Activated CD4-positive, alpha-beta T cell treated with anti-CD3 and anti-CD28 coated beads for 48 hours (primary cell): ENCODE measurements at regions not wholly inside any gene's neighbourhood (a gene's known extent, or its start where the extent isn't known, plus 50 kb on each side); places are given as distances from the start of the nearest gene placed in this dataset.
A peak's percentile ranks its signal among the peaks of the same experiment; 100 is the strongest.

Experiments
- DNase-seq: peaks from one replicate; pipeline ENCODE4 v3.0.0-alpha.2; 2020

DNA sequence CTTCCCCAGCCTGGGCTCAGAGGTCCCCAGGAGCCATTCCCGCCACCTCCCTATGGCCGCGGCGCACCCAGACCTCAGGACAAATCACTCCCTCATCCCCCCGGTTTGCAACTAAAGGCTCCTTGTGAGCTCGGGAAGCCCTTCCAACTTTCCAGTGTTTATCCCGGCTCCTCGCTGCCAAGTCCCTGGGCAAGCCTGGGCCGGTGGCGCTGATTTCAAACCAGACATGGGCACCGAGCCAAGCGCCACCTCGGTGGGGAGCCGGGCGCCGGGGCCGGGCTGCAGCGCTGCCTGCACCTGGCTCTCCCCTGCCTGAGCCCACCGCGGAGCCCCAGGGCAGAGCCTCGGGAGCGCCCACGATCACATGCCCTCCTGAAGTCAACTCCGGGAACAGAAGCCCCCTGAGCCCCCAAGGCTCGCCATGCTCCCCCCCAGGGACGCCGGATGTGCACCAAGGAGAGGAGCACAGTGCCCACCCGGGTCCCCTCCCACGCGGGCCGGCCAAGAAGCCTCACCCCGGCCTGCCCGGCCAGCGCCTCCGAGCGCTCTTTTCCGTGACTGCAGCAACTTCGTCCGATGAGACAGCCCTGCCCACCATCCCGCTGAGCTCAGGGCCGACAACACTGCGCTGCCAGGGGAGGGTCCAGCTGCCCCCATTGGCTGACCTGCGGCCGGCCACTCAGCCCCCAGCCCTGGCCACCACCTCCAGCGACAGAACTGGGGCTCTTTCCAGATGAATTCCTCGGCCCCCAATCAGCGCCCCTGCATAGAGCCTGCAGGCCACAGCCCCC, 50.0 kb downstream of the NCOR2 start:
- DNase-seq = no peak

DNA sequence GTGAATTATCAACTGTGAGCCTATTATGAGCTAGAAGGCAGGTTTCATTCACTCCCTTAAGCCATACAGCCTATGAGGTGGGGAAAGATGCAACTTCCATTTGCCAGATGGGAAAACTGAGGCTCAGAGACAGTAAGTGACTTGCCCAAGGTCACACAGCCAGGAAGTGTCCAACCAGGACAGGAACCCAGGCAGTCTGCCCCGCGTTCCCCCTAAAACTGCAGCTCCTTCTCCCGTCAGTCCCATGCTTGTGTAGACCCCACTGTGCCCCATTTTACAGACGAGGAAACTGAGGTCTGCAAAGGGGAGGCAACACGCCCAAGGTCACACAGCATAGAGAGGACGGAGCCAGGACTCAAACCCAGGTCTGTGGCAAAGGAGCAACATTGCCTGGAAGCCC, 50.6 kb downstream of the NCOR2 start:
- DNase-seq = no peak

DNA sequence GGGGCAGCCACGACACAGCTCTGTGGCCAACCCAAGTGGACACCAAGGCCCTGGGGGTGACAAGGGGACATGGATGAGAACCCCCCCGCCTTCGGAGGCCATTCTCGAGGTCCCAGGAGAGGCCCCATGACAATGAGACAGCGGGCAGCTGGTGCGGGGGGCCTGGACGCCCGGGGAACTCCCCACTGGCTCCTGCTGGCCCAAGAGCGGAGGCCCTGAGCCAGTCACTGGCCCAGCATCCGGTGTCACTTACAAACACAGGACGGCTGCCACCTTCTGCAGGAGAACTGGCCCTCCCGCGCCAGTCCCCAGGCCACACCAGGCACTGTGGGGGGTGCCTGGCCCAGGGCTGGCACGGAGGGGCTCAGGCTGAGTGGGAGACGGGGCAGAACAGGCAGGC, 51.4 kb downstream of the NCOR2 start:
- DNase-seq = no peak

DNA sequence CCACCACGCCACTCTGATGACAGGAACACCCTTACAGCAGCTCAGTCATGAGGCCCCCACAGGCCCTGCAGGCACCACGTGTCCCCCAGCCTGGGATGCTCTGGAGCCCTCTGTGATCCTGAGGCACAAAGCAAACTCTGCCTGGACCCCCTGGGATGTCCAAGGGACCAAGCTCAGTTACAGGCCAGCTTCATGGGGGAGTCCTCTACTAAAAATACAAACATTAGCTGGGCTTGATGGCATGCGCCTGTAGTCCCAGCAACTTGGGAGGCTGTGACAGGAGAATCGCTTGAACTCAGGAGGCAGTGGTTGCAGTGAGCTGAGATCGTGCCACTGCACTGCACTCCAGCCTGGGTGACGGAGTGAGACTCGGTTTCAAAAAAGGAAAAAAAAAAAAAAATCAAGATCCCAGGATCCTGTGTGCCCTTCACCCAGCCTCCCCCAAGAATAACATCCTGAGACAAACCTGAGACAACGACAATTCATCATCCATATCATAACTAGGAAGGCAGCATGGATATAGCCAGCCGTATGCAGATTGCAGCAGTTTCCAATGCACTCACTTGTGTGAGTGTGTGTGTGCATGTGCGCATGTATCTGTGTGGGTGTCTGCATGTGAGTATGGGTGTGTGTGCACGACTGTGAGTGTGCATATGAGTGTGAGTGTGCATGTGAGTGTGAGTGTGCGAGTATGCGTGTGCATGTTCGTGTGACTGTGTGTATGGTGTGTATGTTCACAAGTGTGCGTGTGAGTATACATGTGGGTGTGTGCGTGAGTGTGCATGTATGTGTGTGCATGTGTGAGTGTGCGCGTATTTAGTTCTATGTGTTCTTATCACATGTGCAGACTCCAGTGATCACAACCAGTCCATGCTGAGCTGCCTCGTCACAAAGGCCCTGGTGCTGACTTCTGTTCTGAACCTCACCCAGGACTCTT, 52.1 kb downstream of the NCOR2 start:
- no peak for DNase-seq

DNA sequence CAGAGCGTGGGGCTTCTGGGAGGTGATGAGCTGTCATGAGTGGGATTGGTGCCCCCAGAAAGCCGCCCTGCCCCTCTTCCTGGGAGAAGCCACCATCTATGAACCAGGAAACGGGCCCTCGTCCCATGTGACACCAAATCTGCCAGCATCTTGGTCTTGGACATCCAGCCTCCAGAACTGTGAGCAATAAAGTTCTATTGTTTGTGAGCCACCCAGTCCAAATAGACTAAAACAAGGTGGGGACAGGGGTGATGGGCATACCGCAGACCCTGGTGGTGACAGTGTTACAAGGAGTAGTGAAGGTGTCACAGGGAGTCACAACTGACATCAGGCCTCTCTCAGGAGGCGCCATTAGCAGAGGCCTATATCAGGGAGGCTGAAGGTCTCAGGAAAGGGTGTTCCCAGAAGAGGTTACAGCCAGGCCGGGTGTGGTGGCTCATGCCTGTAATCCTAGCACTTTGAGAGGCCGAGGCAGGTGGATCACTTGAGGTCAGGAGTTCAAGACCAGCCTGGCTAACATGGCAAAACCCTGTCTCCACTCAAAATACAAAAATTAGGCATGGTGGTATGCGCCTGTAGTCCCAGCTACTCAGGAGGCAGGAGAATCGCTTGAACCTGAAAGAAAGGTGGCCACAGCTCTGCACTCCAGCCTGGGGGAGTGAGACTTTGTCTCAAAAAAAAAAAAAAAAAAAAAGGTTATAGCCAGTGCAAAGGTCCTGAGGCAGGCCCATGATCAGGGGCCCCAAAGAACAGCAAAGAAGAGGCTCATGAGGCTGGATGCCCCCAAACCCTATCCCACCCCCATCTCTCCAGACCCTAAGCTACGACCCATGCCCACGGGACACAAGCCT, 53.0 kb downstream of the NCOR2 start:
- DNase-seq = no peak

DNA sequence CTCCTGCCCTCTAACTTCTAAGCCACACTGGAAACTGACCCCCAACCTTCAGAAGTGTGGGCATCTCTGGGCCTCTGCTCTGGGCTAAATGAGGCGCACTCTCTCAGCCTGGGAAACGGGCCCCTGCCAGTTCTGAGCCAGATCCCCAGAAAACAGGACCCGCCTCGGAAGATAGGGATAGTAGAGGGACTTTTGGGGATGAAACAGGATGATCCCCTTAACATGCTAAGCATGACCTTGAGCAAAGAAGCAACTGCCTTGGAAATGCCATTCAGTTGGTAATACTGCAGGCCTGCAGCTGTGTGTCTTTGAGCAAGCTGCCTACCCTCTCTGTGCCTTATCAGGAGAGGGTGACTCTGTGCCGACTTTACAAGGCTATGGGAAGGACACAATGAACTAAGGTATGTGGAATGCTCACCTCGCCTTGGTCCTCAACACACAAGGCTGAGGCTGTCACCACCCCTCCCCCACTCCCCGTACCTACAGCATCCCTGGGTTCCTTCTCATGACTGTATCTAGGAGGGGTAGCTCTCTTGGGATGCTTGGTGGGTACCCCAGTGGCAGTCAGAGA, 54.0 kb downstream of the NCOR2 start:
- no peak for DNase-seq

DNA sequence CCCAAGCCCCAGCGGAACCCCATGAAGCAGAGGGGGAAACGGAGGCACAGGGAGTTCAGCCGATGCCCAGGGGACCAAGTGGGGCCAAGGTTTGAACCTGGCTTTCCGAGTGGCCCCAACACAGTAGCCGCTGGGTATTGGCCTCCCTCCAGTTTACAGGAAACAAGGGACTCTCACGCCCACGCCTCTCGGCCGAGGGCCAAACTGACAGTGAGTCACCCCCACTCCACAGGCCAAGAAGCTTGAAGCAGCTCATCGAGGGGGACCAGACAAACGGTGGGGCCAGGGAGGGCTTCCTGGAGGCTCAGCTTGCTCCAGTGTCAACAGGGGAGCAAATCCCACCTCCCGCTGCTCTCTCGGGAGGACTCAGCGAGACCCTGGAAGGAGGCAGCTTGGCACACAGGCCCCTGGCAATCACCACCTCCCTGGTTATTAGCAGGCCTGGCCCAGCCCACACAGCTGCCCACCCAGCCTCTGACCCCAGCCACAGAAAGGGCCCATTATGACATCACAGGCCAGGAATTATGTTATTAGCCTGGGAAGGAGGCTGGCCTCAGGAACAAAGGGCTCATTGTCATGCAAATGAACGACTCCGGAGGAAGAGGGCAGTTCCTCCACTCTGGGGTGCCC, 54.6 kb downstream of the NCOR2 start:
- no peak for DNase-seq

DNA sequence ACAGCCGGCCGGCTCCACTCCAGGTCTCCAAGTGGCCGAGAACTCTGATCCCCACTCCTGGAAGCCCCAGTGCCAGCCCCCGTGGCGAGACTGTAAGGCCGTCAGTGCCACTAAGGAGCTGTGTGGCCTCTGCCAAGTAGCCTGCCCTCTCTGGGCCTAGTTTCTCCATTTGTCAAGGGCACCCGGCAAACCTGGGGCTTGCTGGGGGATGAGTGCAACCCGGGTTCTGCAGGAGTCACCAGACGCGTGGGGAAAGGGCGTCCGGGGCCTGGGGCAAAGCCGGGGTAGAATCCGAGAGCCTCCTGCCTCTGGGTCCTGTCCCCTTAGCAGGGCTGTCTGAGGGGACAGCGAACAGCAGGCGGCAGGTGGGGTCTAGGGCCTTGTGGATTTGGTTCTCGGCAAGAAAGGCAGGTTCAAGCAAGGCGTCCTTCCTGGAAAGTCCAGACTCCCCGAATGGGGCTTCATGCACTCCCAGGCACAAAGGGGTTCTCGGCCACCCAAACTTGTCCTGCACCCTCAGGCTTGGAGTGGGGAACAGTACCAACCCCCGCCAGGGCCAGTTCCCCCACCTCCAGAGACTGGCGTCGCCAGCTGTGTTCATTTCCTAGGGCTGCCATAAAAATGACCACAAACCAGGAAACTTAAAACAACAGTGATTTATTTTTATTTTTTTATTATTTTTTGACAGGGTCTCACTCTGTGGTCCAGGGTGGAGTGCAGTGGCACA, 56.0 kb downstream of the NCOR2 start:
- DNase-seq = no peak

DNA sequence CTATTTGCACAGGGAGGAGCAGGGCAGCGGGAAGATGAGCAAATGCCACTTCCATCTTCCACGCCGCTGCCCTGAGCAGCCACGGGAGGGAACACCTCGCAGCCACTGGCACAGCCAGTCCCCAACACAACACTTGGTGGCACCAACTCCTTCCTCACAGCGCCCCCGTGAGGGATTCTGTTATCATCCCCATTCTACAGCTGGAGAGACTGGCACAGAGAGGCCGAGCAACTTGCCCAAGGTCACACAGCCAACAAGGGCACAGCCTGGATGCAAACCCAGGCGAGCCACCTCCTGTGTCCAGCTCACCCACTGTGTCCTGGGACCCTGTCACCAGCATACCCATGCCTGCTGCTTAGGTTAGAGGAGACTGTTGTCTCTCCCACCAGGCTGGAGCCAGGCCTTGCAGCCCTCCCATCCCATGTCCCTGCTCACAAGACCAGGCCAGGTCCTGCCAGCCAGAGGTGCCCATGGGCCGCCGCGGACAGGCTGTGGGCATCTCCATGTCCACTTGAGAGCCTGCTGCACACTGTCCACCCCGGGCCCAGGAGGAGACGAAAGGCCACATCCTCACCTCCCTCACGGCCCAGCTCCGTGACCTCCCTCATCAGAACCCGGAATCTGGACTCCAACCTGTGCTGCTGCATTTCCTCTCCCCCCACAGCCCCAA, 57.0 kb downstream of the NCOR2 start:
- peak; percentile 38 for DNase-seq

DNA sequence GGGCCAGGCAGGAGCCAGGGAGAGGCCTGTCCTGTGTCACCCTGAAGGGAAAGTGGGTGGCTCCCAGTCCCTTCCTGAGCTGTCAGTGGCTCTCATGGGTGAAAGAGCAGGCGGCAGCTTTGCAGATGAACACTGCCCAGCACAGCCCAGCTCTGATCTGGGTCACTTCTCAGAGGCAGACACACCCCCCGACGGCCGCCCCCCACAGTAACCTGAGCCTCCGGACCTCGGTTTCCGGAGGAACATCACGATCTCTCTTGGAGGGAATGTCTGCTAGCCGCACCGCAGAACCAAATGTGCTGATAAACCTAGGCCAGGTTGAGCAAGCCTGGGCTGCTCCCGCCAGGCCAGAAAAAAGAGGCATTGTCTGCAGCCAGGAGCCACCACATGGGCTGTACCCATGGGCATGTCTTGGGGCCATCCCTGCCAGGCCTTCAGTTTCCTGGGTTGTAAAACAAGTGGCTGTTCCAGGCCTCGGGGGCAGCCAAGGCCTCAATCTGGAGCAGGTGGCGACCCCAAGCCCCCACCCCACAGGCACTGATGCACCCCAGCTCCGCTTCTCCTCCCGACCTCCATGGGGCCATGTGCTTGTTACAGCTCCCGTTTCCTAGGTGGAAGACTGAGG, 57.6 kb downstream of the NCOR2 start:
- no peak for DNase-seq

DNA sequence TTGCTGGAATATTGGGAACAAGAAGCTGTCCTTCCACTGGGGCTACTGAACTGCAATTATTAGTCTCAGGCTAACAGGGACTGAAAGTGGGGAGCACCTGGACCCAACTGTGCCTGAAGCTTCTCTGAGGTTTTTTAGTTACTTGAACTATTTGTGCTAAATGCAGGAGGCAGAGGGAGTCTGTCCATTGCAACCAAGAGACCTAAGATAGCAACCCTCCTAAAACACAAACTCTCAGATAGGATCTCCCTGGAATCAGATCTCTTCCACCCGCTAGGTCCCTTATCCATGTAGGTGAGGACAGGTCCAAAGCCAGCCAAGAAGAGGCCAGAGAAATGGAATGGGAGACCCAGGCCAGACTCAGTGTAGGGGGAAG, 58.1 kb downstream of the NCOR2 start:
- DNase-seq = no peak

DNA sequence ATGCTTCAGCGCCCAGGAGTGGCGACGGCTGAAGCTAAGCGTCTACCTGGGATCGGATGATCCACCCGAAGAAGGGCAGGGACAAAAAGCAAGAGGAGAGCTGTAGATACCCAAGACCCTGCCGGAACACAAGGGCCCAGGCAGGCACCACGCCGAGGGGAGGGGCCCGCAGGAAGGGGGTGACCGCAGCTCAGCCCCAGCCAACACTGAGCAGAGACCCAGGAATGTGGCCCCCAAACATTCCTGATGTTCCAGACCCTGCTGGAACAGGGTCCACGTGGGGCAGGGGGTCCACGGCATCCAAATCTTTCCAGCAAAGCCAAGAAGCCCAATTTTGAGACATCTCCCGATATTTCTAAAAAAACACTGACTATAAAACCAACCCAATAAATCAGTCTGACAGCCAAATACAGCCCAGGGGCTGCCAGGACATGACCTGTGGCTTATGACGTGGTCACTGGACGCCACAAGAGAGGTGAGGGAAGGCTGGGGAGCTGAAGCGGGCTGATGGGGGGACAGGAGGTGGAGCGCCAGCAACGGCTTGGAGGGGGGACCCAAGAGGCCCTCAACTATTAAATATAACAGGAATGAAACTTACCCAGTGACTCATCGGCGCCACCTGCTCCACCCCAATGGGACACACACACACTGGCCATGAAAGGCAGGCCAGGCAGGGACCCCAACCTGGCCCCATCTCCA, 58.9 kb downstream of the NCOR2 start:
- no peak for DNase-seq

DNA sequence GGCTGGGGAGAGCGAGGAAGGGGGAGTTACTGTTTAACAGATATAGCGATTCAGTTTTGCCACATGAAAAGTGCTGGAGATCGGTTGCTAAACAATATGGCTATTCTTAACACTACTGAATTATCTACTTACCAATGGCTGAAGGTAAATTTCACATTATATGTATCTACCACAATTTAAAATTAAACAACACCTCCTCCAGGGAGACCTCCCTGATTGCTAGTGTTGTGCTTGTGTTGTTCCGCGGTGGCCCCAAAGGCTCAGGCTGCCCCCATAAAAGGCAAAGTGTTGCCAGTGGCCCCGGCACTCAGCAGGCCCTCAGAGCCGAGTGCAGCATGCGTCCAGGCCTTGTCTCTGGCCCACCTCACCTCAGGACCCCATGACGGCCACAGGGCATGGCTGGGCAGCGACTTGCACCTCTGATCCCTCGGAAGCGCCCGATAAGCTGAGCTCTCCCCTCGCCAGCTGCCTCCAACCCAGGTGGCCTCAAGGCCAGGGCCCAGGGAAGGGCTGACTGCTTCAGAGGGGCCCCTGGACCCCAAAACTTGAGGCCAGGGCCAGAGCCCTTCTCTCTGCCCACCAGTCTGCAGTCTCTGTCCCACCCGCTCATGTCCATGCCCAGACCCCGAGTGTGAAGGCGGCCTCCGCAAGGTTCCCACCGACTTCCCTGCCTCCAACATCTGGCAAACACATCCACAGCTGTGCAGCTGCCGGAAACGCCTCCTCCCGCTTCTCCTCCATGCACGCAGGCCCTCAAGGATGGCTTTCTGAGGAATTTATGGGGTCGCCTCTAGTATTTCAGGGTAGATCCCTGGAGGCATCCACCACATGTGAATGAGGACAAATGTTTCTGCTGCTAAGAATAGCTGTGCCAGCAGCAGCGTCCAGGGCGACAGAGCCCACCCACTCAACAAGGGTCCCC, 60.0 kb downstream of the NCOR2 start:
- DNase-seq = no peak

DNA sequence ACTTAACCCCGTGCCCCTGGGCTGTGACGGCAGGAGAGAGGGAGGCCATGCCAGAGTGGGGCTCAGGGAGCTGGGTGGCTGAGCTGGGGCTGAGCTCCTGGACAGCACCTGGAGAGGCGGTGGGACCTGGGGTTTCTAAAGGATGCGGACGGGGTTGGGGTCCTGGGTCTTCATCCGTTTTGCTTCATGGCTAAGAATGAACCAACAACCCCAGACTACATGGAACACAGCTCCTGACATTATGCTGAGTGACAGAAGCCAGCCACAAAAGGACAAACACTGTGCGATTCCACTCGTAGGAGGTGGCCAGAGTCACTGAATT, 60.6 kb downstream of the NCOR2 start:
- DNase-seq = no peak

DNA sequence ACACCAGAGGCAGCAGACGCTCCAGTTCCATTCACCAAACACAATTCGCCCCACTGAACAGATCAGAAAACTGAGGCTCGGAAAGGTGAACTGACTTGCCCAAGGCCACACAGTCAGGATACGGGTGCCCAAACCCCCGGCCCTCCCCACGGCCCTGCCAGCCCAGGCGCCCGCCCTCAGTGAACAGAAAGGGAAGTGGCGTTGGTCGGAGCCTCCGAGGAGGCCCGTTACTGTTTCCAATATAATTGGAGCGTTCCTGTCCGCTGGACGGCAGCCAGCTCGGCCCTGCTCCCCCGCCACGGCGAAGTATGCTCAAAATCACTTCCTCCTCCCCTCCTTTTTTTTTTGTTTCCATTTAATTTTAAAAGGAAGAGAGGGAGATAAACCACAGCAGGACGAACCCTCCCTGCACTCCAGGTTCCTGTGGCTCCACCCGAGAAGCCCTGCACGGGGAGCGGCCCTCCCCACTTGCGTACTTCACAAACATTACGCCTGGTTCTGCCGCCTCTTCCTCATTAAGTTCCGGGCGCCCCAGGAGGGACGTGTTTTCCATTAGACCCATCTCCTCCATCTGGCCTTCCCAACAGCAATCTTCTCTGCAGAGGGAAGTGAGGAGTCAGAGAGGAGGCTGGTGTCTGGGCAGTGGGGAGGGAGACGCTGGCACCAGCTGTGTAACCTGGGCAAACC, 61.1 kb downstream of the NCOR2 start:
- no peak for DNase-seq

DNA sequence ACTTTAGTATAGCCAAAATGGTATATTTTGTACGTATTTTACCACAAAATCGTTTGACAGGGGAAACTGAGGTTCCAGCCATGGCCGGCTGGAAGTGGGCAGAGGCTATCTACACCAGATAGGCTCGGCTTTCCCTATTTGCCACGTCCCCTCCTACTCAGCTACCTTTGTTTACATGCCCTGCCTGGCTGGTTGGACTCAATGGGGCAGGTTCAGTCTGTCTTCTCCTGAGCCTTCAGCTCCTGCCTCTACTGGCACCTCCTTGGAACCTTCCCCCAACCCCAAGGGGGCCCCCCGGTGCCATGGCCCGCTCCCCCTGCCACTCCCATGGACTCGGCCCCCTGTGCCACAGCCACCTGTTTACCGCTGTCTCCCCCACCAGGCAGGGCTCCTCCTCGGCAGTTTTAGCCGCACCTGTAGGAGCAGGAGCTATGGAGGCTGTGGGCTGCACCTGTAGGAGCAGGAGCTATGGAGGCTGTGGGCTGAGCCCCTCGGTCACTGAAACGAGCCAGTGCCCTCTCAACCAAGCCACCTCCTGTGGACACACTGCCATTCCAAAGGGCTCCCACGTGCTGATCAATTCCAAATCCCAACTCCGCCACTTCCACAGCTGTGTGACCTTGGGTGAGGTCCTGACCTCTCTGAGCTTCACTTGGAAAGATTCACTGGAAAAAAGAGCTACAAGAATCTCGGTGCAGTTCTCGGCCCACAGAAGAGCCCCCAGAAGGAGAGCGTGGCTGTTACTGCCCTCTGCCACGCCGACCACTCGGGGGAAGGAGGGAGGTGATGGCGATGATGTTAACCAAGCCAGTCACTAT, 62.2 kb downstream of the NCOR2 start:
- no peak for DNase-seq

DNA sequence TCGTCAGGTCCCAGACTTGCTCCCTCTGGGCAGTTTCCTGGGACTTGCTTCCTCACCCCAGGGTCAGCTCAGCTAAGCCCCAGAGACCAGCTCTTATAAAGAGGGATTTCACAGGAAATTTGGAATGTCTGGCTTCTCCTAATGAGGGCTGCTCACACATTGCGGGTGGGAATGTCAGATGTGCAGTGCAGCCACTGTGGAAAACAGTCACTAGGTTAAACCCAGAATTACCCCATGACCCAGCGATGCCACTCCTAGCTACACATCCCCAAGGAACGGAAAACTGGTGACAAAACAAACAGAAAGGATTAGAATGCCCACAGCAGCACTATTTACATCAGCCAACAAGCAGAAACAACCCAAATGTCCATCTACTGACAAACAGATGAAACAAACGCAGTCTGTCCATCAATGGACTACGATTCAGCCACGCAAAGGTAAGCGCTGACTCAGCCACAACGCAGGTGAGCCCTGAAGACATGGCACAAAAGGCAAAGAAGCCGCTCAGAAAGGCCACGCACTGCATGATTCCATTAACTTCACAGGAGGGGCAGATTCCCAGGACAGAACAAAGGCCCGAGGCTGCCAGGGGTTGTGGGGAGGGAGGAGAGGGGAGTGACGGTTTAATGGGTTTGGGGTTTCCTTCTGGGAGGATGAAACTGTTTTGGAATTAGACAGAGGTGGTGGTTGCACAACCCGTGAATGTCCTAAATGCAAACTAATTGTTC, 63.0 kb downstream of the NCOR2 start:
- DNase-seq = no peak
